NCI-H2196 (cell line): ENCODE measurements at regions not wholly inside any gene's neighbourhood (a gene's known extent, or its start where the extent isn't known, plus 50 kb on each side); places are given as distances from the start of the nearest gene placed in this dataset.
"Not testable (repeated sequence)": the region's sequence is repeated elsewhere in the genome, so short reads cannot be mapped to it uniquely, and the experiment has no call there.

Experiments used
- DNase-seq: peaks from one replicate; lab custom pipeline; 2025; ENCODE audit not compliant: unreplicated experiment; lab: John Stamatoyannopoulos, UW

DNA sequence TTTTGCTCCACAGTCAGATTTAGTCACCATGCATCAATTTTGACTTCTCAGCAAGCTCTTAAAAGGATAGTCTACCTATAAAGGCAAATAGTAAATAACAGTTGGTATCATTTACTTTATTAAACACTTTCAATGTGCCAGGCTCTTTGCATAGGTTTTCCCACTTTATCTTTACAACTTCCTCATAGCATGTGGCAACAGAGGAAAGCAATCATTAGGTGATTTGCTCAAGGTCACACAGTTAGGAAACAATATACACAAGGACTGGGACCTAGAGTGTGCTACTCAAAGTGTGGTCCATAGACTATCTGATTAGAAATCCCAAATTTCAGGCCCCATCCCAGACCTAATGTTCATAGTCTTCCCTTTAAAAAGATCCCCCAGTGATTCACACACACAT lies 212.3 kb downstream of the MTERF1 start:
- DNase-seq: no peak

DNA sequence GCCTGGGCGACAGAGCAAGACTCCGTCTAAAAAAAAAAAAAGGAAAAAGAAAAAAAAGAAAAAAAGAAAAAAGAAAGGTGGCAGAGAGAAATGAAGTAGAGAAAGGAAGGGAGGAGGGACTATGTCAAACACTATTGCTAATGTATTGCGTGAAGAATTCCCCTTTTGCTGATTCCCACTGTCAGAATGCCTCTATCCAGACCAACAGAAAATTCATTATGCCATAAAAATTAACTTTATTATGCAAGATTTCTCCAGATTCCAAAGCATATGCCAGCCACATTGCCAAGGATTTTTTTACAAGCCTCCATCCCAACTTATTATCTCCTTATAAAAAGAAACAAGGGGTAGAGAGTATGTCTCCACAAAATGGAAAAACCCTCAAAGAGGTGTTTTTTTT lies 209.3 kb downstream of the MTERF1 start:
- DNase-seq: no peak

DNA sequence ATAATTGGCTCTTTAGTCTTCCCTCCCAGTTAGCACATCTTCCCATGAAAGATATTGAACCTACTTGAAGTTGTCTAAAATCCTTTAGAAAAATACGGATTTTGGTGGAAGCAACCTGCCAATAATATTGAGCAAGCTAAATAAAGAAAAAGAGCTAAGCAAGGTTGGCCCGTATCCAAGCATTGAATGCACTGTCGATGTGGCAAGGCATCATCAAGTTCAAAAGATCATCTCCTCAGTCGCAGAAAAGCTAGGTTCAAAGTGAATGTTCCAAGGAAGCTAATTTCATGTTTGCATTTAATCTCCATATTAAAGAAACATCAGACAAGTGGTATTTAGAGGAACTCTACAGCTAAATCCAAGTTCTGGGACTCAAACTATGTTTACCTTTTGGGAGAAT lies 206.0 kb downstream of the MTERF1 start:
- DNase-seq: no peak

DNA sequence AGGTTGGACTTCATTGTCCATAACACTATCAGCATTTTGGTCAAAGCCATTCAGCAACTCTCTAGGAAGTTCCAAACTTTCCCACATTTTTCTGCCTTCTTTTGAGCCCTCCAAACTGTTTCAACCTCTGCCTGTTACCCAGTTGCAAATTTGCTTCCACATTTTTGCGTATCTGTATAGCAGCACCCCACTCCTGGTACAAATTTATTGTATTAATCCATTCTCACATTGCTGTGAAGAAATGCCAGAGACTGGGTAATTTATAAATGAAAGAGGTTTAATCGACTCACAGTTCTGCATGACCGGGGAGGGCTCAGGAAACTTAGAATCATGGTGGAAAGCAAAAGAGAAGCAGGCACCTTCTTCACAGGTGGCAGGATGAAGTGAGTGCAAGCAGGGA lies 198.8 kb downstream of the MTERF1 start:
- no peak for DNase-seq

DNA sequence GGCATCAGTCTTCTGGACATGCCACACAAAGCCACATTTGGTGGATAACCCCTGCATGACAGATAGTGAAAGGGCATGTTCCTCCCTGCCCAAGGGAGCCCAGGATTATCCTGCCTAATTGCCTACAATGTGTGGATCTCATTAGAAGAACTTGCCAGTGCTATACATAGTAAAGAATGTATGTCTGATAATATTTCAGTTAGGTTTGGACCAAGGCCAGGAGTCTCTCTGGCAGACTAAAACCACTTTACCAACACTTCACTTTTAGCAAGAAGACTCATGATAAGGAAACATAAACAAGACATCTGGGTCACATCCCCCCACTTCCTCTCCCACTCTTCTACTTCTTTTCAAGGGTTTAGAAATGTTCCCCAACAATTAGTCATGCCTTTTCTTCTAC lies 196.7 kb downstream of the MTERF1 start:
- DNase-seq: no peak

DNA sequence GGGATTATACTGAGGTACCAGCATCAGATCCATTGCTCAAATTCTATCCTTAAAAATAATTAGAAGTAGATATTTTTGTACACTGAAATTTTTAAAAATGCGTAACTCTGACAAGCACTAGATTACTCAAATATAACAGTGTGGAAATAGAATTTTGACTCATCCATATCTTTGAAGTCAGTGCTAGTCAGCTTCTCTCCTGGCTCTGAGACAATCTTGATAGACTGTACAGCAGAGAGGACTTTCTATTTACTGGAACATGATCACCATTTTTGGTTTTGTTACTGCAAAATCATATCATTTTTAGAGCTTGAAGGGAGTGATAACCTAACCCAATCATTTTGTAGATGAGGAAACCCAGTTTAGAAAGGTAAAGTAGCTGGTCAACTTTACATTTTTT lies 195.0 kb downstream of the MTERF1 start:
- DNase-seq: no peak

DNA sequence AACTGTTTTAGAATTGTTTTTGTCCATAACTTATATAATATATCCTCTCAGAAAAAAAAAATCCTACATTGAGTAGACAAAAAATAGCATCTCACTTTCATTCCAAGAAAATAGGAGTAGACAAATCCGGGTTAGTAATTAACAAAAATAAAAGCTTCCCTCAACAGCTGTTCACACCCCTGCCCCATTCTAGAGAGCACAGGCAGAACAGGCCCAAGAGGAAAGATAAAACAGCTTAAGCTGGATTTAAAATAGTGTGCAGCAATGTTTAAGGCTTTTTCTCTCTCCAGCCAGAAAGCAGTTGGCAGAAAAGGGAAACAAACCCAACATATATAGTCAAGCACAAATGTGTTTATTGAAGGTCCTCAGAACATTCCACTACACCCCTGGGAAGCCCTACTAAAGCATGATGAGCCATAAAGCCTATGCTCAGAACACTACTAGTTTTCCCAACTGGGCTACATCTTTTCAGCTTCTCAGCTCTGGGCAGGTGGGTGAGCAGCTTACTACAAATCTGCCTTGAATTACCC lies 189.9 kb downstream of the MTERF1 start:
- no peak for DNase-seq

DNA sequence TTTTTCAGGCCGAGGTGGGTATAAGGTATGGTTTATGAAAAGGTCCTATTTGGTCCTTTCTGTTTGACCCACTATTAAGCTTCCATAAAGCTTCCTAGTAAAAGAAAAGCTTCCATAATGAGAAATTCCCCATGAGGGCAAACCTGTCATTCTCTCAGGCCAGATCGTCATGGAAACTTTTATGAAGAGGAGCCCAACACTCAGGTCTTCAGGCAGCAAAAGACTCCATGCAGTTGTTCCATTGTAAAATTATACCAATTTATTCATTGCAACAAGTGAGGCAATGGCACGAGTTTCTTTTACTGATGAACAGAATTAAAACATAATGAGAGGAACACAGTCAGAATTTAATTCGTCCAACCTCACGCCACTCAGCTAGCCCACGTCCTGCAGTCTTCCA lies 188.6 kb downstream of the MTERF1 start:
- DNase-seq: no peak

DNA sequence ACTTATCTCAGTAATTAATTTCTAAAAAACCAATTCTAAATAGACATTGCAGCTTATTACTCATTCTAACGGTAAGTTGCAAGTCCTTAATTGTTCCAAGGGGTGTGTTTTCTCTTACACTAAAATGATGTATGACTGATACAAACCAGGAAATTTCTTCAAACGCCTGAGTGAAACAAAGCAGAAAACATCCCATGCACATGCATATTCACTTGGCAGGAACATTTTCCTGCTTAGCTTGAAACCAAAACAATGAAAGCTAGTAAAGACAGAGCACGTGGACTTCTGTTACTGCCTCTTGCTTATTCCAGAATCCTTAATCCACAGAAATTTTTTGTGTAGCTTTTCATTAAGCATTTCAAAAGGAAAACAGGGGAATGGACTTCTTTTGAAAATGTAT lies 187.7 kb downstream of the MTERF1 start:
- DNase-seq: no peak

DNA sequence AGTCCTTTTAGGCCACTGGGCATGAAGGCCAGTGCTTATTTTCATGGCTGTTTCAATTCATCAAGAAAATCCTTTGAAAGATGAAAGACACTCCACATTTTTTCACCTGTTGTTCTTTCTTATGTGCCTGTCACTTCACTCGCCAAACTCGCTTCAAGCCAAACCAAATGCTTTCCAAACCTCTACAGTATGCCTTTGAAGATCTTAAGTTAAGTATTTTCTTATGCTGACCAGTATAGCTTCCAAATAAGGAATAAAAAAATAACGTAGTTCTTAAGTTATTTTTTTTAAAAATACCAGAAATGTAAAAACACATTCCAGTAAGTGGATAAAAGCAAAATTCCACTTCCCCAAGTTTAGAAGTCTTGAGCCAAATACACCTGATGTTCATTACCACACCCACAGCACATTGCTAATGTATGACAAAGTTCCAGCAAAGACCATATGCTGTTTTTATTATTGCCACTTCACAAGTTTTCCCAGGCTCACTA lies 186.1 kb downstream of the MTERF1 start:
- no peak for DNase-seq

DNA sequence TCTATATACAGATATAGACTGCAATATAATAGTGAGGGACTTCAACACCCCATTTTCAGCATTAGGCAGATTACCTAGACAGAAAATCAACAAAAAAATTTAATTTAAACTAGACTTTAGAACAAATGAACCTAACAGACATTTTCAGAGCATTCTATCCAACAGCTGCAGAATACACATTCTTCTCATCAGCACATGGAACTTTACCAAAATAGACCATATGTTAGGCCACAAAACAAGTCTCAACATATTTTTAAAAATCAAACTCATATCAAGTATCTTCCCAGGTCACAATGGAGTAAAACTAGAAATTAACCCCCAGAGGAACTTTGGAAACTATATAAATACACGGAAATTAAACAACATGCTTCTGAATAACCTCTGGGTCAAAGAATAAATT lies 169.6 kb downstream of the MTERF1 start:
- no peak for DNase-seq

DNA sequence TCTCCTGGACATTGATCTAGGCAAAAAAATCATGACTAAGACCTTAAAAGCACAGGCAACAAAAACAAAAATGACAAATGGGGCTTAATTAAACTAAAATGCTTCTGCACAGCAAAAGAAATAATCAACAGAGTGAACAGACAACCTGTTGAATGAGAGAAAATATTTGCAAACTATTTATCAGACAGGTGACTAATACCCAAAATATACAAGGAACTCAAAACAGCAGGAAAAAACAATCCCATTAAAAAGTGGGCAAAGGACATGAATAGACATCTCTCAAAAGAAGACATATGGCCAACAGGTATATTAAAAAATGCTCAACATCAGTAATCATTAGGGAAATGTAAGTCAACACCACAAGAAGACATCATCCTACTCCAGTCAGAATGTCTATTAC lies 166.8 kb downstream of the MTERF1 start:
- no peak for DNase-seq

DNA sequence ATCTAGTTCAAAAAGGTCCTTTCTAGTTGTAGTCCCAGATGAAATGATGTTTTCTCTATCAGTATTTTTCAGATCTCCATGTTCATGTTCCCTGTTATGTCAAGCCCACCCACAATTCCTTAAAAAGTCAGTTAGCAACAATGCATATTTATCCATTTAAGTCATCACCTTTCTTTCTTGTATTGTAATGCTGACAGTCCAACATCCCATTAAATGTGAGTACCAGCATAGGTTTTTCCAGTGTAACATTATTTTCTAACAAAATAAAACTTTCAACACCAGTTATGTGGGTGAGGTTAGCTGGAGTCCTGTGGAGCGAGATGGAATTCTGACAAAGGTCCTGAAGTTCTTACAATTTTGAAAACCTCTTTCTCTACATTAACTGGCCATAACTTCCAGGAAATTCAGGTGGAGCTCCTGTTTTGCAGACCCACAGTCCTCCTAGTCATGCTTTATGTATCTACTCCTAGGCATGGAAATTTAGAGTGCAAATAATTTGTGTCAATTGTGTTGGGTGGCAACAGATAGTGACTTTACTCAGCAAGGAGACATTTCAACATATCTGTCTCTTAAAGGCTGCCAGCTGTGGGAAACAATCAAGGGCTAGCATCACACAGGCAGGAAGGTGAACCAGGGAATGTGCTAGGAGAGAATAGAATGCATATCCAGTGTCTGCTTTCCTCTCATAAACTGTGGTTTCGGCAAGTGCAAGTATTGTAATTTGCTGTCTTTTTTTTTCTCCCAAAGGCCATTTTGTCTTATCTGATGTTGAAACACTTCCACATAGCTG lies 162.6 kb downstream of the MTERF1 start:
- no peak for DNase-seq

DNA sequence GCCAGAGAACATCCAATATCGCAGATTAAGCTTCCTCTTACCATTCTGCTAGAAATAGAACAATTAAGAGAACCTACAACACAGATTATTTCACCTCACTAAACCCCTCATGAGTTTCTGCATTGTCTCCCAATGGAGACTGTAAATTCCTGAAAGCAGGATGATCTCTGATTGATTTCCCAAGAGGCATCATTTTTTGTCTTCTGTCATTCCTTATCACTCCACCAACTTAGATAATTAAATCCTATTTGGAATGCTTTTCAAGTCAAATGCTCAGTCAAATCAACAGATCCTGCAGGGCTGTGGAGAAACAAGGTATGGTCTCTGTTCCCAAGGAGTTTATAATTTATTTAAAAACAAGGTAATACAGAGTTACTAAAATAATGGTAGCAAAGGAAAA lies 161.5 kb downstream of the MTERF1 start:
- no peak for DNase-seq

DNA sequence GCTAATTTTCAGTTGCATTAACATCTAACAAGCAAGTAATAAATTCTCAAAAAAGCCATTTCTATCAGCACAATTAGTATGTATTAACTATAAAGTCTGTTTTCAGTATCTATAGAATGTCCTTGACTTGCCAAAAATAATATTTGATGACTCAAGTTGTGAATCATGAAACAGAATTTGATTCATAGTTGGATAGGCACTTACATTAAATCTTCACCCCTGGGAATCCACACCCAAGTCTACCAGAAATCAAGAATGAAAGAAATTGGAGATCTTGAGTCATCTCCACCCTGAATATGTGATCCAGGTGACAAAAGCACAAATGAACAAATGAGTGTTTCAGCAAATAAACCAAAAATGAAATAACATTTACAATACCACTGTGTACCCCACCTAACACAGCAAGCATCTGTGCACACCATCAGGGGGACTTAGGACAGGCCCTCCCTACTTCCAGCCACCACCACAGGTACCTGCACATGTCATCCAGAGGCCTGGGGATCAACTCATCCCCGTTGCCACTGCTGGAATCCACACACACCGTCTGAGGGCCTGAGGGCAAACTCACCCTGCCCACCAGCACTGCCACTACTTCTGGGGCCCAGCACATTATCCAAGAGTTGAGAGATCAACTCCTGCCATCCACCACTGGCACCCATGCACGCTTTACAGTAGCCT lies 160.1 kb downstream of the MTERF1 start:
- no peak for DNase-seq

DNA sequence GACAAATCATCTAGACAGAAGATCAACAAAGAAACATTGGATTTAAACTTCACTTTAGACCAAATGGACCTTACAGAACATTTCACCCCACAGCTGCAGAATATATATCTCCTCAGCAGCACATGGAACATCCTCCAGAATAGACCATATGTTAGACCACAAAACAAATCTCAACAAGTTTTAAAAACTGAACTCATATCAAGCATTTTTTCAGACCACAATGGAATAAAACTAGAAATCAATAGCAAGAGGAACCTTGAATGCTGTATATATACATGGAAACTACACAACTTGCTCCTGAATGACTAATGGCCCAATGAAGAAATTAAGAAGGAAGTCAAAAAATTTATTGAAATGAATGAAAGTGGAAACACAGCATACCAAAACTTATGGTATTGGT lies 157.7 kb downstream of the MTERF1 start:
- no peak for DNase-seq

DNA sequence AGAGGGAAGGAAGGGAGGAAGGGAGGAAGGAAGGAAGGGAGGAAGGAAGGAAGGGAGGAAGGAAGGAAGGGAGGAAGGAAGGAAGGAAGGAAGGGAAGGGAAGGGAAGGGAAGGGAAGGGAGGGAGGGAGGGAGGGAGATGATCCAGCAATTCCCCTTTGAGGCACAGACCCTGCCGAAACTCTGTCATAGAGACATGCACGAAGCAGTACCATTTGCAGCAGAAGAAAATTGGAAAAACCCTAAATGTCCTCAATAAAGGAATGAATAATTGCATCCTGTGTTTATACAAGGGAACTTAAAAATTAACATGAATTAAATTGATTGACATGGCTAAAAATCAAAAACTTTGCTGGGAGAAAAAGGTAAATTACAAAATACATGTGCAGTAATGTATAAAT lies 151.5 kb downstream of the MTERF1 start:
- not testable (repeated sequence) for DNase-seq

DNA sequence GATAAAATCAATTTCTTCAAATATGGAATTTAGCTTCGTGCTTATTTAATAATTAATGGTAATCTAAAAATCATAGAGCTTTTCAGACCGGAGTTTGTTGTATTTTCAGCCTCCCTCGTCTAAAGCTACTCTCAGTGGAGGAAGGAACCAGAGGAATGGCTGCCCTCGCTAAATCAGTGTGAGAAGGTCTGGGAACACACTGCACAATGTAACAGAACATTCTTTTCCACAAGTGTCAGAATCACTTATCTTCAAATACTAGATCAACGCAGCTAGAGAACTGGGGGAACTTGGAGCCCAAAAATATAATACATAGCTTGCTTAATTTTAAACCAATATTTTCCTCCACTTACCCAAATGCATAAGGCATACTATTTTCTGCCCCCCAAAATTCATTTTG lies 148.5 kb downstream of the MTERF1 start:
- DNase-seq: no peak

DNA sequence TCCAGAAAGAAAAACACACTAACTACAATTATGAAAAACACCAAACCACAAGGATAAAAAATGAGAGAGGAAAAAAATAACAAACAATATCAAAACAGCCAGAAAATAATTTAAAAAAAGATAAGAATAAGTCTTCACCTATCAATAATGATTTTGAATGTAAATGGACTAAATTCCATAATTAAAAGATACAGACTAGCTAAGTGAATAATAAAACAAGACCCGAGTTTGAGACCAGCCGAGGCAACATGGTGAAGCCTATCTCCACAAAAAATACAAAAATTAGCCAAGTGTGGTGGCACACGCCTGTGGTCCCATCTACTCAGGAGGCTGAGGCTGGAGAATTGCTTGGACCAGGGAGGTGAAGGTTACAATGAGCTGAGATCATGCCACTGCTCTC lies 131.1 kb downstream of the MTERF1 start:
- DNase-seq: no peak

DNA sequence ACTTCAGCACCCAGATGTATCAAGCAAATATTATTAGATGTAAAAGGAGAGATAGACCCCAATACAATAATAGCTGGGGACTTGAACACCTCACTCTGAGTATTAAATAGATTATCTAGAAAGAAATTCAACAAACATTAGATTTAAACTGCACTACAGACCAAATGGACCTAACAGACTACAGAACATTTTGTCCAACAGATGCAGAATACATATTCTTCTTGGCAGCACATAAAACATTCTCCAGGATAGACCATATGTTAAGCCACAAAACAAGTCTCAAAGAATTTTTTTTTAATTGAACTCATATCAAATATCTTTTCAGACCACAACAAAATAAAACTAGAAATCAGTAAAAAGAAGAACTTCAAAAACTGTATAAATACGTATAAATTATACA lies 130.4 kb downstream of the MTERF1 start:
- no peak for DNase-seq

DNA sequence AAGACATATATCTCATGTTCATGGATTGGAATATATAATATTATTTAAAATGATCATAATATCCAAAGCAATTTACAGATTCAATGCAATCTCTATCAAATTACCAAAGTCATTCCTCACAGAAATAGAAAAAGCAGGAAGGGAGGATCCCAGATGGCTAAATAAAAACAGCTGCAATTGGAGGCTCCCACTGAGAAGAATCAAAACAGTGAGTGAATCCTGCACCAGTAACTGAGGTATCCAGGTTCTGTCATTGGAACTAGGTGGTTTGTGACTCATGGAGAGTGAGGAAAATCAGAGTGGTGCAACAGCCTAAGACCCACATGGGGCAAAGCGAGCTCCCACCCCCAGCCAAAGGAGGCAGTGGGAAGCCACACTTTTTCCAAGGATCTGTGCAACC lies 128.4 kb downstream of the MTERF1 start:
- no peak for DNase-seq

DNA sequence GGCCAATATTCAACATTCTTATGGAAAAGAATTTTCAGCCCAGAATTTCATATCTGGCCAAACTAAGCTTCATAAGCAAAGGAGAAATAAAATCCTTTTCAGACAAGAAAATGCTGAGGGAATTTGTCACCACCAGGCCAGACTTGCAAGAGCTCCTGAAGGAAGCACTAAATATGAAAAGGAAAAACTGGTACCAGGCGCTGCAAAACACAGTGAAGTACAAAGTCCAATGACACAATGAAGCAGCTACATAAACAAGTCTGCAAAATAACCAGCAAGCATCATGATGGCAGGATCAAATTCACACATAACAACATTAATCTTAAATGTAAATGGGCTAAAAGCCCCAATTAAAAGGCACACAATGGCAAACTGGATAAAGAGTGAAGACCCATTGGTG lies 126.2 kb downstream of the MTERF1 start:
- not testable (repeated sequence) for DNase-seq
